Activated CD4-positive, alpha-beta T cell treated with anti-CD3 and anti-CD28 coated beads, Interleukin-2, amount 50 U/mL, for 1 hour (primary cell): ENCODE measurements at regions not wholly inside any gene's neighbourhood (a gene's known extent, or its start where the extent isn't known, plus 50 kb on each side); places are given as distances from the start of the nearest gene placed in this dataset.
A peak's percentile ranks its signal among the peaks of the same experiment; 100 is the strongest.
"Not testable (repeated sequence)": the region's sequence is repeated elsewhere in the genome, so short reads cannot be mapped to it uniquely, and the experiment has no call there.

Experiments
- DNase-seq: peaks from one replicate; pipeline ENCODE4 v3.0.0-alpha.2; 2020

GRCh38 chr2:242010252-242011166 lies 141.0 kb downstream of the RTP5 start:
- DNase-seq, result not testable (repeated sequence)

- peak; percentile 18 for DNase-seq
Measured at GRCh38 chr2:242011167-242011513, 141.6 kb downstream of the RTP5 start.

GRCh38 chr2:242011516-242011915 lies 142.0 kb downstream of the RTP5 start:
- no peak for DNase-seq

- no peak for DNase-seq
Measured at GRCh38 chr2:242011991-242012764, 142.6 kb downstream of the RTP5 start.

GRCh38 chr2:242012956-242013764 lies 143.6 kb downstream of the RTP5 start:
- no peak for DNase-seq

GRCh38 chr2:242013771-242014170 lies 144.2 kb downstream of the RTP5 start:
- no peak for DNase-seq

GRCh38 chr2:242015108-242016065 lies 145.9 kb downstream of the RTP5 start:
- no peak for DNase-seq

GRCh38 chr2:242017086-242017485 lies 147.6 kb downstream of the RTP5 start:
- no peak for DNase-seq

- not testable (repeated sequence) for DNase-seq
Measured at GRCh38 chr2:242018416-242018815, 148.9 kb downstream of the RTP5 start.

- DNase-seq, result no peak
Measured at GRCh38 chr2:242019344-242019743, 149.8 kb downstream of the RTP5 start.

- DNase-seq, result no peak
Measured at GRCh38 chr2:242020196-242021004, 150.9 kb downstream of the RTP5 start.

GRCh38 chr2:242022550-242023290 lies 153.2 kb downstream of the RTP5 start:
- no peak for DNase-seq

- DNase-seq, result no peak
Measured at GRCh38 chr2:242024751-242025355, 155.3 kb downstream of the RTP5 start.

- no peak for DNase-seq
Measured at GRCh38 chr2:242027676-242028450, 158.3 kb downstream of the RTP5 start.

- DNase-seq, result no peak
Measured at GRCh38 chr2:242029422-242030225, 160.1 kb downstream of the RTP5 start.

- DNase-seq, result no peak
Measured at GRCh38 chr2:242030226-242030575, 160.7 kb downstream of the RTP5 start.

- DNase-seq, result no peak
Measured at GRCh38 chr2:242030858-242031257, 161.3 kb downstream of the RTP5 start.

- peak; percentile 50 for DNase-seq
Measured at GRCh38 chr2:242031481-242032019, 162.0 kb downstream of the RTP5 start.
